GM23338 (cell line): ENCODE measurements at regions not wholly inside any gene's neighbourhood (a gene's known extent, or its start where the extent isn't known, plus 50 kb on each side); places are given as distances from the start of the nearest gene placed in this dataset.

Experiments
- ATAC-seq: fragments of 200-7000 bp; cut with Tn5 transposase; 3 replicates; pipeline ENCODE4 v1.9.1; 2020
- DNase-seq: peaks from one replicate; pipeline ENCODE4 v3.0.0-alpha.2; 2015; ENCODE audit warnings: low spot score
- H2AFZ ChIP-seq: fragments of 200-600 bp; sonication (generic); 2 replicates; pipeline ENCODE4 v1.8.0; 2016; ENCODE audit warnings: antibody characterized with exemption, mild to moderate bottlenecking, moderate library complexity
- H3F3A ChIP-seq: fragments of 200-600 bp; sonication (generic); replicated peaks from 2 replicates; pipeline ENCODE4 v1.8.0; 2017; ENCODE audit warnings: antibody characterized with exemption, mixed run types, low read depth
- H3K27ac ChIP-seq: fragments of 200-600 bp; sonication (generic); 2 replicates; pipeline ENCODE4 v1.6.1; 2016; ENCODE audit warnings: low read depth
- H3K27me3 ChIP-seq: fragments of 200-600 bp; sonication (generic); 2 replicates; pipeline ENCODE4 v1.8.0; 2016; ENCODE audit warnings: mild to moderate bottlenecking, mixed run types, moderate library complexity; ENCODE audit not compliant: insufficient read depth
- H3K36me3 ChIP-seq: fragments of 200-600 bp; sonication (generic); 2 replicates; pipeline ENCODE4 v1.8.0; 2016; ENCODE audit warnings: mild to moderate bottlenecking; ENCODE audit not compliant: insufficient read depth
- H3K4me1 ChIP-seq: fragments of 200-600 bp; sonication (generic); 2 replicates; pipeline ENCODE4 v1.8.0; 2016; ENCODE audit warnings: mild to moderate bottlenecking, moderate library complexity; ENCODE audit not compliant: insufficient read depth
- H3K4me2 ChIP-seq: fragments of 200-600 bp; sonication (generic); 2 replicates; pipeline ENCODE4 v1.7.1; 2017; ENCODE audit warnings: mixed run types
- H3K4me3 ChIP-seq: fragments of 200-600 bp; sonication (generic); 2 replicates; pipeline ENCODE4 v1.6.1; 2016; ENCODE audit warnings: mixed run types
- H3K79me2 ChIP-seq: fragments of 200-600 bp; sonication (generic); replicated peaks from 2 replicates; pipeline ENCODE4 v1.8.0; 2017; ENCODE audit warnings: mild to moderate bottlenecking; ENCODE audit not compliant: insufficient read depth
- H3K9me2 ChIP-seq: fragments of 200-600 bp; sonication (generic); 2 replicates; pipeline ENCODE4 v1.8.0; 2017; ENCODE audit not compliant: insufficient read depth
- H4K20me1 ChIP-seq: fragments of 200-600 bp; sonication (generic); replicated peaks from 2 replicates; pipeline ENCODE4 v1.8.0; 2017; ENCODE audit warnings: mild to moderate bottlenecking; ENCODE audit not compliant: insufficient read depth
- H3K27ac Mint-ChIP-seq: 2 replicates; pipeline ENCODE4 v1.8.0; 2020; ENCODE audit warnings: inconsistent platforms, mild to moderate bottlenecking, moderate library complexity, mixed read lengths
- H3K27me3 Mint-ChIP-seq: 3 replicates; pipeline ENCODE4 v1.8.0; 2022; ENCODE audit warnings: low read depth, mild to moderate bottlenecking, moderate library complexity, mixed read lengths, inconsistent platforms; ENCODE audit not compliant: insufficient read depth, poor library complexity
- H3K36me3 Mint-ChIP-seq: 3 replicates; pipeline ENCODE4 v1.8.0; 2021; ENCODE audit warnings: low read depth, mild to moderate bottlenecking, inconsistent platforms, moderate library complexity, mixed read lengths
- H3K4me1 Mint-ChIP-seq: 3 replicates; pipeline ENCODE4 v1.8.0; 2020; ENCODE audit warnings: mild to moderate bottlenecking, inconsistent platforms, mixed read lengths
- H3K4me3 Mint-ChIP-seq: 3 replicates; pipeline ENCODE4 v1.8.0; 2021; ENCODE audit warnings: moderate library complexity, mild to moderate bottlenecking, inconsistent platforms, mixed read lengths
- H3K9me3 Mint-ChIP-seq: 3 replicates; pipeline ENCODE4 v1.8.0; 2020; ENCODE audit warnings: moderate library complexity, mild to moderate bottlenecking, inconsistent platforms, mixed read lengths
- CREB1 ChIP-seq: fragments of 250-450 bp; sonication (Bioruptor Pico); IDR thresholded peaks from 2 replicates; pipeline ENCODE4 v1.5.0; 2020; ENCODE audit warnings: low read depth, mild to moderate bottlenecking, moderate library complexity
- CTCF ChIP-seq, 2 experiments: fragments of 200-600 bp in 1 of 2; sonication (generic) in 1 of 2; conservative IDR thresholded peaks; 2 replicates each; pipeline versions ENCODE4 v1.5.1 to v1.6.1; 2016 to 2017; ENCODE audit warnings: antibody characterized with exemption in 2 of 2, low read depth in 2 of 2, mild to moderate bottlenecking in 2 of 2, moderate library complexity in 1 of 2
- ETS1 ChIP-seq: IDR thresholded peaks from 2 replicates; pipeline ENCODE4 v1.6.1; 2016; ENCODE audit warnings: antibody characterized with exemption
- EZH2 ChIP-seq: fragments of 200-600 bp; sonication (generic); IDR thresholded peaks from one replicate; pipeline ENCODE4 v1.8.0; 2017; ENCODE audit warnings: antibody characterized with exemption, mild to moderate bottlenecking, low read depth; ENCODE audit not compliant: unreplicated experiment
- EZH2phosphoT487 ChIP-seq: fragments of 200-600 bp; sonication (generic); IDR thresholded peaks from one replicate; pipeline ENCODE4 v1.8.1; 2018; ENCODE audit warnings: antibody characterized with exemption; ENCODE audit not compliant: unreplicated experiment
- JUNB ChIP-seq: IDR thresholded peaks from one replicate; pipeline ENCODE4 v1.6.1; 2016; ENCODE audit warnings: antibody characterized with exemption; ENCODE audit not compliant: unreplicated experiment
- NANOG ChIP-seq: IDR thresholded peaks from 2 replicates; pipeline ENCODE4 v1.6.1; 2016; ENCODE audit warnings: antibody characterized with exemption, borderline replicate concordance
- POLR2AphosphoS5 ChIP-seq: IDR thresholded peaks from 2 replicates; pipeline ENCODE4 v1.6.1; 2016; ENCODE audit warnings: antibody characterized with exemption, low read depth
- REST ChIP-seq: IDR thresholded peaks from one replicate; pipeline ENCODE4 v1.6.1; 2018; ENCODE audit warnings: antibody characterized with exemption; ENCODE audit not compliant: unreplicated experiment
- STAT1 ChIP-seq: IDR thresholded peaks from one replicate; pipeline ENCODE4 v1.6.1; 2016; ENCODE audit warnings: antibody characterized with exemption; ENCODE audit not compliant: unreplicated experiment
- ZNF114 ChIP-seq: fragments of 250-450 bp; sonication (Bioruptor Pico); IDR thresholded peaks from 2 replicates; pipeline ENCODE4 v1.5.0; 2020; ENCODE audit warnings: mild to moderate bottlenecking, moderate library complexity
- ZNF331 ChIP-seq: fragments of 250-450 bp; sonication (Bioruptor Pico); IDR thresholded peaks from 2 replicates; pipeline ENCODE4 v1.5.0; 2020; ENCODE audit warnings: low read depth, mild to moderate bottlenecking, moderate library complexity
- ZNF462 ChIP-seq: fragments of 250-450 bp; sonication (Bioruptor Pico); IDR thresholded peaks from 2 replicates; pipeline ENCODE4 v1.5.0; 2020; ENCODE audit warnings: mild to moderate bottlenecking, moderate library complexity

- no peak overlapping the region for H3K27ac ChIP-seq
- no peaks in the 10 kb centered on the region for H3K79me2 ChIP-seq
- Mint-ChIP-seq H3K36me3 (no peaks in the 10 kb centered on the region), H3K4me3 (no peak overlapping the region), H3K4me1 (no peaks in the 10 kb centered on the region), H3K27me3 (no peaks in the 10 kb centered on the region), H3K9me3 (no peaks in the 10 kb centered on the region; the same call in 1 of the 3 replicates), H3K27ac (no peak overlapping the region)
- no peak for TF ChIP-seq ETS1
- no peak for TF ChIP-seq ZNF331 (CRISPR knock-in tag)
- TF ChIP-seq CREB1 (CRISPR knock-in tag), result no peak
- TF ChIP-seq EZH2phosphoT487, result no peak
- no peak for TF ChIP-seq REST
- TF ChIP-seq POLR2AphosphoS5, result no peak
- no peak for TF ChIP-seq CTCF (conservative IDR thresholded peaks at IDR 0.05; ENCODE audit: low read depth in 2 of 2)
- TF ChIP-seq ZNF114 (CRISPR knock-in tag), result no peak
- no peak for TF ChIP-seq ZNF462 (CRISPR knock-in tag)
- no peak for TF ChIP-seq JUNB
- no peak for TF ChIP-seq STAT1
- no peak for TF ChIP-seq EZH2
- TF ChIP-seq NANOG, result no peak
- H3K9me2 ChIP-seq, result peaks cover 4% of the 10 kb centered on the region; the same call in 1 of the 2 replicates
- no peak overlapping the region for H3K4me3 ChIP-seq
- DNase-seq, result no peak
- no peak for ATAC-seq
- no peaks in the 10 kb centered on the region for H3K27me3 ChIP-seq
- no peaks in the 10 kb centered on the region for H3K4me1 ChIP-seq
- H2AFZ ChIP-seq, result no peak overlapping the region
- H3K4me2 ChIP-seq, result no peak overlapping the region
- H3F3A ChIP-seq, result no peaks in the 10 kb centered on the region
- H4K20me1 ChIP-seq, result no peaks in the 10 kb centered on the region
- H3K36me3 ChIP-seq, result no peaks in the 10 kb centered on the region
Observed at GRCh38 chr9:81308404-81308803, 380.9 kb downstream of the TLE1 start.
